T-cell (primary cell): ENCODE measurements at regions not wholly inside any gene's neighbourhood (a gene's known extent, or its start where the extent isn't known, plus 50 kb on each side); places are given as distances from the start of the nearest gene placed in this dataset.

Source experiments
- ATAC-seq, 4 experiments: fragments of 200-7000 bp in 3 of 4; fragments of 150-1000 bp in 1 of 4; cut with Tn5 transposase; replicated peaks in 1 of 4; 1 replicate in 3 of 4; 2 replicates in 1 of 4; pipeline ENCODE4 v1.10.0; 2021; ENCODE audit warnings: moderate library complexity in 3 of 4, mild to moderate bottlenecking in 2 of 4, moderate number of reproducible peaks in 1 of 4
- CTCF ChIA-PET, 2 donors: fragments of 300-600 bp; sonication (Branson Sonifier 250); formaldehyde crosslinking; loops; one replicate each; lab custom pipeline; 2022; ENCODE audit warnings: antibody characterized with exemption in 2 of 2; lab: Charles Lee
- POLR2A ChIA-PET, 2 donors: fragments of 300-600 bp; sonication (Branson Sonifier 250); formaldehyde crosslinking; loops; one replicate each; lab custom pipeline; 2022; ENCODE audit warnings: antibody characterized with exemption in 2 of 2; lab: Charles Lee
- DNase-seq, 35 experiments: peaks; one replicate each; pipeline versions ENCODE4 v3.0.0 to v3.0.0-alpha.2; 2013 to 2023
- H3K27ac ChIP-seq: one replicate; pipeline ENCODE4 v1.5.1; 2013; ENCODE audit warnings: low read length
- H3K27me3 ChIP-seq, 2 experiments: replicated peaks in 1 of 2; 1 replicate in 1 of 2; 2 replicates in 1 of 2; pipeline versions ENCODE4 v1.6.1 to v1.7.0; 2013; ENCODE audit warnings: low read length in 1 of 2, mixed read lengths in 1 of 2; ENCODE audit not compliant: control insufficient read depth in 2 of 2, insufficient read depth in 2 of 2; ENCODE audit errors: extremely low read depth in 1 of 2
- H3K36me3 ChIP-seq, 2 donors: 1 replicate in 1 of 2; 2 replicates in 1 of 2; pipeline versions ENCODE4 v1.6.1 to v1.7.0; 2013; ENCODE audit warnings: low read length in 1 of 2; ENCODE audit not compliant: control insufficient read depth in 2 of 2, insufficient read depth in 1 of 2; ENCODE audit errors: extremely low read depth in 1 of 2
- H3K4me1 ChIP-seq, 2 experiments: 1 replicate in 1 of 2; 2 replicates in 1 of 2; pipeline versions ENCODE4 v1.6.1 to v1.7.0; 2013; ENCODE audit warnings: low read length in 2 of 2, mixed read lengths in 1 of 2; ENCODE audit not compliant: insufficient read depth in 2 of 2, control insufficient read depth in 1 of 2; ENCODE audit errors: extremely low read depth in 1 of 2
- H3K4me3 ChIP-seq, 2 donors: 1 replicate in 1 of 2; 2 replicates in 1 of 2; pipeline versions ENCODE4 v1.5.1 to v1.7.0; 2013; ENCODE audit warnings: mild to moderate bottlenecking in 2 of 2, low read length in 1 of 2, moderate library complexity in 1 of 2; ENCODE audit not compliant: control insufficient read depth in 1 of 2; ENCODE audit errors: extremely low read depth in 1 of 2
- H3K9me3 ChIP-seq: 2 replicates; pipeline ENCODE4 v1.7.0; 2013
- H3K27ac Mint-ChIP-seq, 2 donors: one replicate each; pipeline ENCODE4 v1.8.0; 2020 to 2021; ENCODE audit warnings: mild to moderate bottlenecking in 2 of 2, mixed read lengths in 2 of 2
- H3K27me3 Mint-ChIP-seq, 2 donors: one replicate each; pipeline ENCODE4 v1.8.0; 2021 to 2022; ENCODE audit warnings: mixed read lengths in 2 of 2
- H3K36me3 Mint-ChIP-seq: one replicate; pipeline ENCODE4 v1.8.0; 2021; ENCODE audit warnings: mixed read lengths
- H3K4me1 Mint-ChIP-seq, 3 donors: one replicate each; pipeline ENCODE4 v1.8.0; 2020 to 2022; ENCODE audit warnings: mixed read lengths in 3 of 3, mild to moderate bottlenecking in 1 of 3
- H3K4me3 Mint-ChIP-seq, 3 donors: one replicate each; pipeline ENCODE4 v1.8.0; 2020 to 2022; ENCODE audit warnings: mild to moderate bottlenecking in 3 of 3, mixed read lengths in 3 of 3, moderate library complexity in 3 of 3
- H3K9me3 Mint-ChIP-seq, 3 donors: one replicate each; pipeline ENCODE4 v1.8.0; 2020 to 2022; ENCODE audit warnings: mixed read lengths in 3 of 3
- WGBS: methylation state at CpG from one replicate; pipeline ENCODE4 v1.1.5; 2013; ENCODE audit warnings: missing lambda C conversion rate; ENCODE audit not compliant: insufficient coverage; 5-methylcytosine and 5-hydroxymethylcytosine counted together

DNA sequence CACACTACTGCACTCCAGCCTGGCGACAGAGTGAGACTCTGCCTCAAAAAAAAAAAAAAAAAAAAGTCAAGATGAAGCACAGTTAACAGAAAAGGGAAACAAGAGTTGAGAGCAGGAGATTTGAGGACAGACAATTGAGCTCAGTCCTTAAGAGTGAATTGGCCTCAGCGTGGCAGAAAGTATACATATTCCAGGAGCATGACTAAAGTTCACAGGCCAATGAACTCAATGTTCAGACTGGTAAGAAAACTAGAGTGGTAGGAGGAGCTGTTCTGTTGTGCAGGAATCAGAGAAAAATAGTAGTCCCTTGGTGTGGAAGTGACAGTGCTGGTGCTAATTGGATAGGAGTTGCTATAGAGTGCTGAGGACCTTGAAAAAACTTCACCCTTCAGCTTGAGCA is 60.0 kb downstream of the NRN1 start:
- DNase-seq: no peak
- no peak for ATAC-seq
- no peak overlapping the region for H3K4me3 ChIP-seq
- no peaks in the 10 kb centered on the region for H3K9me3 ChIP-seq
- Mint-ChIP-seq H3K27ac (no peak overlapping the region), H3K4me3 (no peak overlapping the region), H3K4me1 (no peaks in the 10 kb centered on the region), H3K36me3 (peaks cover 11% of the 10 kb centered on the region), H3K9me3 (peaks cover 6 to 19% (median 10%) of the 10 kb centered on the region in 3 donors), H3K27me3 (peaks cover 6 to 11% of the 10 kb centered on the region in 2 donors)
- POLR2A ChIA-PET: interaction anchor here in 1 of 2 donors (0.6 kb wide), 1 partner anchor 482 kb away, joined by 4 read pairs; no protein-coding TSS in a partner anchor
- H3K36me3 ChIP-seq: no peaks in the 10 kb centered on the region
- WGBS: 83% methylated on average over 1 of the region's 2 CpGs
- CTCF ChIA-PET: interaction anchor here in 1 of 2 donors (0.7 kb wide), 1 partner anchor 1227 kb away, joined by 4 read pairs; no protein-coding TSS in a partner anchor
- H3K27me3 ChIP-seq: no peaks in the 10 kb centered on the region
- H3K4me1 ChIP-seq: no peaks in the 10 kb centered on the region
- no peak overlapping the region for H3K27ac ChIP-seq

DNA sequence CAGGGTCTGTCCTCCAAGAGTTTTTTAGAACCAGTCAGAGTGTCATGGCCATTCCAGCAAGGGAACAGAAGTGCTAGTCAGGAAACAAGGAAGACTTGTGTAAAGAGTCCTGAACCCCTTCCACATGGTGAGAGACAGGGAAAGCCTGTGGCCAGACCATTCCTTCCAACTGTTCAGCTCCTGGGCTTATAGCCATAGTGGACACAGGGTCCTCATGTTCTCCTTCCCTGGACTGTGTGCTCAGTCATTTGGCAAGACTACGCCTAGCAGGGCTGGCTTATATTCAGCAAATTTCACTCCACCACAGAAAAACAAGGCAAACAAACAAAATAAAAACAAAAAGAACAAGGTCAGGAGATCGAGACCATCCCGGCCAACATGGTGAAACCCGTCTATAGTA is 60.5 kb downstream of the NRN1 start:
- no peaks in the 10 kb centered on the region for H3K9me3 ChIP-seq
- POLR2A ChIA-PET: no interaction called here
- no peak overlapping the region for H3K27ac ChIP-seq
- H3K27ac Mint-ChIP-seq: no peak overlapping the region
- WGBS: 80% methylated on average over 1 of the region's 4 CpGs
- no peaks in the 10 kb centered on the region for H3K4me1 ChIP-seq
- no peaks in the 10 kb centered on the region for H3K27me3 ChIP-seq
- ATAC-seq (no peak), DNase-seq (no peak)
- H3K36me3 ChIP-seq: no peaks in the 10 kb centered on the region
- H3K4me1 Mint-ChIP-seq: no peaks in the 10 kb centered on the region
- H3K36me3 Mint-ChIP-seq: peaks cover 11% of the 10 kb centered on the region
- no peak overlapping the region for H3K4me3 ChIP-seq
- peaks cover 6 to 8% of the 10 kb centered on the region in 2 donors for H3K27me3 Mint-ChIP-seq
- H3K9me3 Mint-ChIP-seq: peaks cover 6 to 19% (median 10%) of the 10 kb centered on the region in 3 donors
- H3K4me3 Mint-ChIP-seq: no peak overlapping the region
- CTCF ChIA-PET: no interaction called here

DNA sequence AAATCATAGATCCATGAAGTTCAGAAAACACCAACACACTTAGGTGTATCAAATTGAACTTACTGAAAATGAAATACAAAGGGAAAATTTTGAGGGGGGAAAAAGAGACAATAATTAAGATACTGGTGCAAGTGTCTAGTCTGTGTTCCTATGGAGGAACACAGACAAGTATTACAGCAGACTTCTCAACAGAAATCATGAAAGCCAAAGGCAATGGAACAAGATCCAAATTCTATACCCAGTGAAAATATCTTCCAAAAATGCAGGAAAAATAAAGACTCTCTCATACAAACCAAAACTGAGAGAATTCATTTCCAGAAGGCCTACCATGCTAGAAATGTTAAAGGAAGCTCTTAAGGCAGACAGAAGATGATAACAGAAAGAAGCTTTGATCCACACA is 63.1 kb downstream of the NRN1 start:
- no peaks in the 10 kb centered on the region for H3K36me3 ChIP-seq
- ChIA-PET POLR2A (no interaction called here), CTCF (interaction anchor here in 1 of 2 donors (0.7 kb wide), 1 partner anchor 52 kb away, joined by 3 read pairs; no protein-coding TSS in a partner anchor)
- peaks cover 0 to 6% of the 10 kb centered on the region in 2 experiments for H3K27me3 ChIP-seq
- H3K4me3 ChIP-seq: no peak overlapping the region
- Mint-ChIP-seq H3K4me1 (no peaks in the 10 kb centered on the region), H3K4me3 (no peak overlapping the region), H3K27ac (no peak overlapping the region), H3K27me3 (peaks cover 6% of the 10 kb centered on the region in 2 donors), H3K36me3 (peaks cover 11% of the 10 kb centered on the region), H3K9me3 (peaks cover 6 to 19% (median 10%) of the 10 kb centered on the region in 3 donors)
- DNase-seq (no peak), ATAC-seq (no peak)
- H3K27ac ChIP-seq: no peak overlapping the region
- H3K4me1 ChIP-seq: no peaks in the 10 kb centered on the region
- H3K9me3 ChIP-seq: no peaks in the 10 kb centered on the region

DNA sequence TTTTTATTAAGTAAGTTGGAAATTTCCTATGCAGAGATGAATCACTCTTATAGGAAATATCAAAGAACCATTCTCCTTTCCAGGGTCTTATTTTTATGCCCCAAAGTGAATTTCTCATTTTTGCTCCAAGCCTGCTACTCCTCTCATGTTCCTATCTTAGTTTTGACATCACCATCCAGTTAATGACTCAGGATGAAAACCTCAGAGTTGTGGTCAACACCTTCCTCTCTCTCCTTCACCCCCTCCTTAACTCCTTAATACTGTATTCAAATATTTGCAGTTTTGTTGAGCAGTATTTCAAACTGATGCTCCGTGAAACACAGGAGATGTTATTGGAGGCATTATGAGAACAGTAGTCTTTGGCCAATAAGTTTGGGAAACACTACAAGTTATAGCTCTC is 64.1 kb downstream of the NRN1 start:
- Mint-ChIP-seq H3K27me3 (peaks cover 2 to 5% of the 10 kb centered on the region in 2 donors), H3K4me3 (no peak overlapping the region), H3K4me1 (no peaks in the 10 kb centered on the region), H3K27ac (no peak overlapping the region), H3K36me3 (peaks cover 11% of the 10 kb centered on the region), H3K9me3 (peaks cover 6 to 19% (median 10%) of the 10 kb centered on the region in 3 donors)
- Histone ChIP-seq H3K4me1 (no peaks in the 10 kb centered on the region), H3K36me3 (no peaks in the 10 kb centered on the region), H3K4me3 (no peak overlapping the region), H3K27me3 (peaks cover 0 to 15% of the 10 kb centered on the region in 2 experiments), H3K27ac (no peak overlapping the region), H3K9me3 (no peaks in the 10 kb centered on the region)
- POLR2A ChIA-PET: no interaction called here
- CTCF ChIA-PET: no interaction called here
- no CpG with 5 or more reads among the region's 1 CpG for WGBS
- ATAC-seq (no peak), DNase-seq (no peak)

DNA sequence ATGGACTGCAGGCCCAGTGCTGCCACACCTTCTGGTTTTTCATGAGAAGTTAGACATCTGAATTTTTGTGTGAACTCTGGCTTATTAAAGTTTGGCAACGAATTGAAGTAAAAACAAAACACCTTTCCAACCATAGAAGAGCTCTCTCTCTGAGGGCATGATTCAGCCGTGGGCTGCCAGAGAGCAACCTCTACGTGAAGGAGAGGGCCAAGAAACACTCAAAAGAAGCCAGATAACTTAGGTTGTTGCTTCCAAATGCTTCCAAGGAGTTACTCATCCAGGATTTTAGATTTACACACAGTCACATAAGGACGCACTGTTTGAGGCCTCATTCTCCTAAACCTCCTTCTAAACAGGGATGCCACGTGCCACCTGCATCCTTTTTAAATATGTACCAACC is 65.5 kb downstream of the NRN1 start:
- Histone ChIP-seq H3K4me1 (no peaks in the 10 kb centered on the region), H3K4me3 (no peak overlapping the region), H3K27me3 (peaks cover 0 to 17% of the 10 kb centered on the region in 2 experiments), H3K36me3 (no peaks in the 10 kb centered on the region), H3K27ac (no peak overlapping the region), H3K9me3 (no peaks in the 10 kb centered on the region)
- Mint-ChIP-seq H3K9me3 (peaks cover 6 to 19% (median 10%) of the 10 kb centered on the region in 3 donors), H3K36me3 (peaks cover 11% of the 10 kb centered on the region), H3K27ac (no peak overlapping the region), H3K4me3 (no peak overlapping the region), H3K4me1 (no peaks in the 10 kb centered on the region), H3K27me3 (peaks cover 6% of the 10 kb centered on the region in 2 donors)
- ChIA-PET CTCF (no interaction called here), POLR2A (no interaction called here)
- ATAC-seq (no peak), DNase-seq (no peak)
- WGBS: 71% methylated on average over 4 of the region's 5 CpGs

DNA sequence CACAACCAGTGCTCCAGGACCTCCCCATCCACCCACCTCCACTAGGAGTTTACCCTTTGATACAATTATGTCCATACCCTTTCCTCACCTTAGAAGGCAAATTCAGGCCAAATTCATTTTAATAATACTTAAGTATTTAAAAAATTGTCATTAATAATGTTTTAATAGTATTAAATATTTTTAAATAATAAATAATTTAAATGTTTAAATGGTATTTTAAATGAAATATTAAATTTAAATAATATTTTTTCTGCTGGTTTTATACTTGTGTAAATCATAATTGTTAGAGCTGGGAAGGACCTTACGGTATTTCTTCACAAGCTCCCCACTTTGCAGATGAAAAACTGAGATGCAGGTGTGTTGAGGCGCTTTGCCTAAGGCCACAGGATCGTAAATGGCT is 67.8 kb downstream of the NRN1 start:
- 60% methylated on average over 1 of the region's 3 CpGs for WGBS
- ChIA-PET CTCF (no interaction called here), POLR2A (no interaction called here)
- H3K27me3 ChIP-seq: peaks cover 0 to 17% of the 10 kb centered on the region in 2 experiments
- no peak overlapping the region for H3K27ac ChIP-seq
- Mint-ChIP-seq H3K4me1 (no peaks in the 10 kb centered on the region), H3K27ac (no peak overlapping the region), H3K27me3 (peaks cover 7 to 16% of the 10 kb centered on the region in 2 donors), H3K9me3 (peaks cover 6 to 13% (median 7%) of the 10 kb centered on the region in 3 donors), H3K36me3 (peaks cover 8% of the 10 kb centered on the region), H3K4me3 (no peak overlapping the region)
- no peaks in the 10 kb centered on the region for H3K36me3 ChIP-seq
- H3K4me3 ChIP-seq: no peak overlapping the region
- no peaks in the 10 kb centered on the region for H3K9me3 ChIP-seq
- no peaks in the 10 kb centered on the region for H3K4me1 ChIP-seq
- DNase-seq (no peak), ATAC-seq (no peak)
